Left renal cortex interstitium (tissue), 4 donors: ENCODE measurements at regions not wholly inside any gene's neighbourhood (a gene's known extent, or its start where the extent isn't known, plus 50 kb on each side); places are given as distances from the start of the nearest gene placed in this dataset.

Experiments used
- DNase-seq, 4 donors: peaks; one replicate each; pipeline ENCODE4 v3.0.0-alpha.2; 2013; ENCODE audit warnings: low read depth in 4 of 4, low spot score in 2 of 4, missing footprints in 1 of 4

DNA sequence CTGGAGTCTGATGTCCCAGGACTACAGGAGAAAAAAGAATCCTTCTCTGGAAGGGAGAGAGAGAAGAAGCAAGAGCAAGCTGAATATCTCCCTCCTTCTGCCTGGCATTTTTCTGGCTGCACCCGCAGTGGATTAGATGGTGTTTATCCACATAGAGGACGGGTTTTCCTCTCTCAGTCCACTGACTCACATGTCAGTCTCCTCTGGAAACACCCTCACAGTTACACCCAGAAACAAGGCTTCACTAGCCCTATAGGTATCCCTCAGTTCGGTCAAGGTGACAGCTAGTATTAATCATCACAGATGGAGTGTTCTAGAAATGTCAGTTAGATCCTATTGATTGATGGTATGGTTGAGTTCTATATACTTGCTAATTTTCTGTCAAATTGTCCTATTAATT is 87.9 kb downstream of the RHOU start:
- DNase-seq = no peak

DNA sequence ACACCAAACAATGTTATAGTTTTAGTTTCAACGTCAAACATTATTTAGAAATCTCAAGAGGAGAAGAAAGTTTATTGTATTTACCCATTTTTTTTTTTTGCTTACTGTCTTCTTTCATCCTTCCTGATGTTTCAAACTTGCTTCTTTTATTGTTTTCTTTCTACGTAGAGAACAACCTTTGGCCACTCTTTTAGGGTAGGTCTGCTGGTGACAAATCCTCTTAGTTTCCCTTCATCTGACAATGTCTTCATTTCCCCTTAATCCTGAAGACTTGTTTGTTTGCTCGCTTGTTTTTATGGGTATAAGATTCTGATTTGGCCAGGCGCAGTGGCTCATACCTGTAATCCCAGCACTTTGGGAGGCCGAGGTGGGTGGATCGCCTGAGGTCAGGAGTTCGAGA is 89.1 kb downstream of the RHOU start:
- DNase-seq = no peak

DNA sequence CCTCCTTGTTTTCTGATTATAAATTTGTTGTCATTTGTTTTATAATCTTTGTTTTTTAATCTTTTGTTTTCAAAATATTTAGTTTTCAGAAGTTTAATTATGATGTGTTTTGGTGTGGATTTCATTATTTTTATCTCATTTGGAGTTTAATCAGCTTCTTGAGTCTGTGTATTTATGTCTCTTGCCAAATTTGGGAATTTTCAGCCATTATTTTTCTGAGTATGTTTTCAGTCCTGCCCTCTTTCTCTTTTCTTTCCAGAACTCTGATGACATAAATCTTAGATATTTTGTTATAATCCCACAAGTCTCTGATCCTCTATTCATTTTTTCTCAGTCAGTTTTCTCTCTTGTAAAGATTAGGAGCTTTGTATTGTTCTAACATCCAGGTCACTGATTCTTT is 89.8 kb downstream of the RHOU start:
- no peak for DNase-seq

DNA sequence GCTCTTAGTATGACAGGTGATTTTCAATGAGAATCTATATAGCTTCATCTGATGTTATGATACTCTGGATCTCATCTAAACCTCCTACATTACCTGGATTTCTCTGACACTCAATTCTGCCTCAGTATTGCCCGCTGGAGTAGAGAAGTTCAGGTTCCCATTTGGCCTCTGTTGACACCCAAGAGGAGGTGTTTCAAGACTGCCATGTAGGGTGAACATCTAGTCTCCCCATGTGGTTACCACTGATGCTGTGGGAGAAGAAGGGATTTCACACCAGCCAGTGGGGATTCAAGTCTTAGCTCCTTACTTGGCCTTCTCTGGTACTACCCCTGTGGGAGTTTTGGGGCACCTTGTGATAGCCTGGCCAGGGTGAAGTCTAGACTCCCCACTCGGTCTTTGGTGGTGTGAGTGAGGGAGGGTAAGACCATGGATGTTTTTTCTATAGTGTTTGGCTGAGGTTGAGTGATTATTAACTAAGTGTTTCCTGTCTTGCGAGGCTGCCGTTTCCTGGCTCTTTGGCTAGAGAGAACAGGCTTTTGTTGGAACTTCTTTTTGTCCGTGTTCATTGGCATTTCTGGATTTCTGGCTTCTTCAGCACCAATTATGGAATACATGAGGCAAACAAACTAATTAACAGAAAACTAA is 90.7 kb downstream of the RHOU start:
- no peak for DNase-seq

- no peak for DNase-seq
Observed at GRCh38 chr1:228827019-228827418, 91.7 kb downstream of the RHOU start.

- DNase-seq = no peak
Observed at GRCh38 chr1:228828151-228828550, 92.9 kb downstream of the RHOU start.

DNA sequence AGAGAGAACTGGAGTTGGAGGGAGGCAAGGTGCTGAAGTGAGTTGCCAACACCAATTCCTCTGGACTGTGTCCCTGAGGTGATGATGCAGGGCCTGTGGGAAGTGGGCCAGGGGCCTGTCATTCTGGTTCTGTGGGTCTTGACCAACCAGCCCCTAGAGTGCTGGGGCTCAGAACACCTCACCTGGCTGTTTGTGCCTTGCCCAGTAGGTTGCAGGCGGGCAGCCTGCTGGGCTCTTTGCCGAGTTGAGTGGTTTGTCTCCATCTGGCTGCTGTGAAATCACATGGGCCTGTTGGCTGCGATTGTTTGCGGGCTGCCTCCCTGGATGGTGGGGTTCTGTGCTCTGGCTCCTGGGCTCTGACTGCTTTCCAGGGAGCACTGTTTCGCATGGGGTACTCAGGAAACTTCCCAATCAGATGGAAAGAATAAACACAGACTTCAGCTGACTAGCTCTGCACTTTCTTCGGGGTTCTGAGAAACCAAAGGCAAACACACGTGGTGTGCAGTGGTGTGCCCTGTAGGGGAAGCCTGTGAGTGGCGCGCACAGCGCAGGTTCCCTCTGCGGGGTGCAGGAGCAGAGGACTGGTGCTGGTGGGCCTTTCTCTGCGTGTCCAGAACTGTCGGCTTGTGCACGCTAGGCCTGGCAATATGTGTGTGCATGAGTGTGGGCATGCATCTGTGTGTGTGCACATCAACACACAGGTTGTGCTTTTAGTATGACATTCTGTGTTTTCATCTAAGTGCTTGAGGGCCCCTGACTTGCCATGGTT is 95.1 kb downstream of the RHOU start:
- DNase-seq = no peak

- DNase-seq = no peak
Observed at GRCh38 chr1:228830954-228831481, 95.7 kb downstream of the RHOU start.

DNA sequence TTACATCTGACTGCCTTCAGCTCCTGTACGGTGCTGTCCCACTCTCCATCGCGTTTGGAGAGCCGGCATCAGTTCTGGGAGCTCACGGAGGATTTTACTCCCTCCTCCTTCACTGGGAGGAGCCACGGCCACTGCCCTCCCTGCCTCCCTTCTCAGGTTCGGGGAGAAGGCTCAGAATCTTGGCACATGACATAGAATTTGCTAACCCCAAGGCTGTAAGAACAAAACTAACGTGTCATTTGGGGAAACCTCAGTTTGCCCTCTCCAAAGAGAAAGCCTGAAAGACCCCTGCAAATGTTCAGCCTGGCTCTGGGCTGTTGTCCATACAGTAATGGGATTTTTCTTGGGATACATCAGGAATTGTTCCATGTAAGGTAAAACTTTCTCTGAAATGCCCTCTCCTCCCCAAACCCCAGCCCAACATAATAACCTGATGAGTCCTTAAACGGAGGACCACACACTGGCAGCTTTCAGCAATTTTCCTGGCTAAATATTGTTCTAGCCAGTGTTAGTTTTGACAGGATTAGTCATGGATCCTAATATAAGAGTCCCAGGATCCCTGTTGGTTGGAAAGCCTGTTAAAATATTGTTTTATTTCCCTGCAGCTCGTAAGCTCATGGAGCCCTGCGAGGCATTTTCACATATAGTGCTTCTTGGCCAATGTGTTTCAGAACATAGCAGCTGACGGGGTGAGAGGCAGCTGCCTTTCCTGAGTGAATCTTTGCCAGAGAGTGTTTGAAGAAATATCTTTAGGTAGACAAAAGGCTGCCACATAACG is 98.8 kb downstream of the RHOU start:
- no peak for DNase-seq

DNA sequence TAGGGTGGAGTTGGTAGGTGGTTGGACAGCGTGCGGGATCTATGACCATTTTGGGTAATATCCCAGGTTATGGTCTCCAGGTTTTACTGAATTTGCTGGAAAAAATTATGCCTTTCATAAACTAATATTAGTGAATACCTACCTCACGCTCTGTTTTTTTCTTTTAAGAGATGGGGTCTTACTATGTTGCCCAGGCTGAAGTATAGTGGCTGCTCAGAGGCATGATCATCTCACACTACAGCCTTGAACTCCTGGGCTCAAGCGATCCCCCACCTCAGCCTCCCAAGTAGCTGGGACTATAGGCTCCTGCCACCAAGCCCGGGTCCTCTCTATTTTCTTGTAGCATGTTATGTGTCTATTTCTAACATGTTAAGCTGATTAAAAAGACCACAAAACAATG is 100.2 kb downstream of the RHOU start:
- DNase-seq = no peak

DNA sequence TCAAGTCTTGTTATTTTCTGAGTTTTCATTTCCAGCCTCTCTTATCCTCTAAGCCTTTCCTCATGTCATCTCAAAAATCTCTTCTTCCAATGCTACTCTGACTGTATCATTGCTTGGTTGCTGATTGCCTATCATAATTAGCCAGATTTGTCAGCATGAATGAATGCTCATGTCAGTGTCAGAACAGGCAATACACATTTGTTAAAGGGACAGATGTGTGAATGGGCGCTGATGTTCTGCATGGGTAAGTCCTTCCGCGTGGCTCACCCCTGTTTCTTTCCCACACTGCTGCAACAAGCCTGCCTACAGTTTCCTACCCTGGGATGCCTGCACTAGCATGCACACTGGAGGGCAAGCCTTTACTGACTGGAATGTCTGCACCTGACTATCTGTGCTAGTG is 100.6 kb downstream of the RHOU start:
- DNase-seq = no peak

- no peak for DNase-seq
Observed at GRCh38 chr1:228836427-228836826, 101.1 kb downstream of the RHOU start.

GRCh38 chr1:228837032-228837431 is 101.8 kb downstream of the RHOU start:
- DNase-seq = no peak

GRCh38 chr1:228837817-228838716 is 102.8 kb downstream of the RHOU start:
- no peak for DNase-seq

DNA sequence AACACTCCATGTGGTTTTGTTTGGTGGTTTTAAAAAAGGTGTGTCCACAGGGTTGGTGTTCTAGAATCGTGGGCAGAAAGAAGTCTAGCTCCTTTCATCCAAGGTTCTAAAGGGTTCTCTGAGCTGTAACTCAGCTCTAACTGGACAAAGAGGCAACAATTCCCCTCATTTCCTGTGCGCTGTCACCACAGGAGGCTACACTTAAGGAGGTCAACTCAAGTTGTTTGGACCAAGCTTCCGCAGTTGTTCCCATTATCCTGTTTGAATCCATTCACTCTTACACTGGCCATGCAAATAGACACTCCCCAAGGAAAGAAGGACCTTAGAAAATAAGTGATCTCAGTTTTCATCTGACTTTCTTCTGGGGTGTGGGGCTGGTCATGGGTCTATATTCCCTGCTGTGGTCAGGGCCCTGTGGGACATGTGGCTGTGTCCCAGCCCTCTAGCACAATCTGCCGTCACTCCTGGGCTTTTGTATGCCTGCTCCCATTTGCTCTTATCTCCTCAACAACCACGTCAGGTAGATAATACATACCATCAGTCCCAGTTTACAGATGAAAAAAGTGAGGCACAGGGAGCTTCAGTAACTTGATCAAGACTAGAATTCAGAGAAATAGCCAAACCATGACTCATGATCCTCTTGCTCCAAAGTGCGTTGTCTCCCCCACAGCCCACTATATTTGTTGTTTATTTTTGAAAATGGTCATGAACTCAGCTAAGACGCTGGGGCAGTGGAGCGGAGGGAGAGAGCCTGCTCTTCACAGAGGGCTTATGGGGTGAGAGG is 103.6 kb downstream of the RHOU start:
- no peak for DNase-seq

- DNase-seq = no peak
Observed at GRCh38 chr1:228839656-228840055, 104.4 kb downstream of the RHOU start.

- no peak for DNase-seq
Observed at GRCh38 chr1:228841632-228842031, 106.4 kb downstream of the RHOU start.

GRCh38 chr1:228842094-228842775 is 107.0 kb downstream of the RHOU start:
- no peak for DNase-seq

DNA sequence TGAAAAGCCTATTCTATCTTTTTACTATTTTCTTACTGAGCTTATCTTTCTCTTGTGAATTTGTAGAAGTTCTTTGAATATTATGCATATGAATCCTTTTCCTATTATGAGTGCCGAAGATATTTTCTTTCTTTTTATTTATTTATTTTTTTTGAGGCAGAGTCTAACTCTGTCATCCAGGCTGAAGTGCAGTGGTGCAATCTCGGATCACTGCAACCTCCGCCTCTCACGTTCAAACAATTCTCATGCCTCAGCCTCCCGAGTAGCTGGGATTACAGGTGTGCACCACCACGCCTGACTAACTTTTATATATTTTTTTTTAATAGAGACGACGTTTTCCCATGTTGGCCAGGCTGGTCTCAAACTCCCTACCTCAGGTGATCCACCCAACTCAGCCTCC is 109.8 kb downstream of the RHOU start:
- no peak for DNase-seq
